NCI-H69 (cell line): ENCODE measurements at regions not wholly inside any gene's neighbourhood (a gene's known extent, or its start where the extent isn't known, plus 50 kb on each side); places are given as distances from the start of the nearest gene placed in this dataset.

Source experiments
- DNase-seq: peaks from one replicate; lab custom pipeline; 2025; lab: John Stamatoyannopoulos, UW

- DNase-seq: no peak
Measured at GRCh38 chr5:68452286-68452685, 236.7 kb downstream of the PIK3R1 start.

- no peak for DNase-seq
Measured at GRCh38 chr5:68454172-68454571, 238.6 kb downstream of the PIK3R1 start.

GRCh38 chr5:68454766-68455165 lies 239.2 kb downstream of the PIK3R1 start:
- DNase-seq: no peak

DNA sequence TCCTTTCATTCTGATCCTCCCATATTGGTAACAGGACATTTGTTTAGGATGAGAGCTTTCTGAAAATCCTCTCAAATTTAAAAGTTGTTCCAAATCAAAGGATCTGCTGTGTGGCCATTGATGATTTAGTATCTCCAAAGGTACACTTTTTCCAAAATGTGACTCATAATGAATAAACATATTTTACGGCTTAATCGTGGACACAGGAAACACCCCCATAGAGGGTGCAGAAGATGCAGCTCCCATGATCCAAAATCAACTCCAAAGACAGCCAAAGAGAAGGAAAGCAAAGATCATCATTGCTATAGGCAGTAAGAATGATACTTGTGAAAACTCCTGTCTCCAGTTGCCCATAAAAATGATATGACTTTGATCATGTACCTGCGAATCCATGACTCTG lies 239.7 kb downstream of the PIK3R1 start:
- no peak for DNase-seq

GRCh38 chr5:68456756-68457217 lies 241.2 kb downstream of the PIK3R1 start:
- peak; percentile 75 for DNase-seq

- no peak for DNase-seq
Measured at GRCh38 chr5:68457285-68457684, 241.7 kb downstream of the PIK3R1 start.

- no peak for DNase-seq
Measured at GRCh38 chr5:68458416-68459021, 243.0 kb downstream of the PIK3R1 start.

- peak; percentile 50 for DNase-seq
Measured at GRCh38 chr5:68459093-68459809, 243.7 kb downstream of the PIK3R1 start.

DNA sequence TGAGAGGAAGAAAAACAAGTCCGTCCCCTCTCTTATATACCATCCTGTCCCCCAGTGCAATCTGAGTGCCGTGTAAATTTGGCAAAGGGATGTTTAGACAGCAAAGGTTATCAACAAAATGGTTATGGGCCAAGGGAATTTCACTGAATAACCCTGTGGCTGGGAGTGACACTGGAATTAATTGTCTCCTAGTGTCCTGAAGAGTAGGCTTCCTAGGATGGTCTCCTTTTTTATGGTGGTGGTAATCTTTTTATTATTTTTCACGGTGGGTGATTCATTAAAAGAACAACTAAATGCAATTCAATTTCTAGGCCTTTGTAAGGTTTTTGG lies 244.2 kb downstream of the PIK3R1 start:
- no peak for DNase-seq

DNA sequence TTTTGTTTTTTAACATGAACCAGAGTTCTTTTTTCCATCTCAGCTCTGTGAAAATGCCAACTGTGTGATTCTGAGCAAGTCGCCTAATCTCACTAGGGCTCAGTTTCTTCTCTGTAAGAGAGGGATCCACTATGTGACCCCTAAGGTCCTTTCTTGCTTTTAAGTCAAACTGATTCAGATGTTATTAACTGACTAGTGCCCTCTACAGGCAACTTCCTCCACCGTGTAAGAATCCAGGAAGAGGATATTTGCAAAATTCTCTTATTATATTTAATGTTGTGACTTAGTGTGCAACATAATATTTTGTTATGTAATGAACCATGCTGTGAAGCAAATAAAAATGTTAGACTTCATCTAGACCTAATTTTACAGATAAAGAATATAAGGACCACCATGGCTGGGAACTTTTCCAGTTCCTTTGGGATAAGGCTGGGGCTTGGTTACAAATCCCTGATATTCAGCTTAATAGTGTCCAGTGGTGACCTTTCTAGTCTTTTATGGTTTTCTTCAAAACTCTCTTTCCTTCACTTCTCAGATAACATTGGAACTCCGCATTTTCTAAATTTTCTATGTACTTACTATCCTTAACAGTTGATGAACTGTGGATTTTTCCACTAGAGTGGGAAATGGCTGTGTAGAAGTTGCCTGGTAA lies 244.7 kb downstream of the PIK3R1 start:
- DNase-seq: peak; percentile 75

DNA sequence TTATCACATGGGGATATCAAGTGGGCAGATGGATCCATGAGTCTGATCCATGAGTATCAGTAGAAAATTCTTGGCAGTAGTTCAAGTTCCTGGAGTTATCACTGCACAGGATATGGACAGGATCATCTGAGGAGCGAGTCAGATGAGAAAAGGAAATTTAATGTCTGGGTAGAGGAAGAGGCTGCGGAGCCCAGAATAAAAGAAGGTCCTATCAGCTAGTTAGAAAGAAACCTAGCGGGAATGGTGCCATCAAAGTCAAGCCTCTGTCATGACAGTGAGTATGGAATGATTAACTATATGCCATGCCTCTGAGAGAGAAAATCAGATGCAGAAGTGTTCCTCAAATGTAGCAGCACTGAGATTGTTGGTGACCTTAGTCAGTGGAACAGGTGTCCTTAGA lies 248.1 kb downstream of the PIK3R1 start:
- no peak for DNase-seq

DNA sequence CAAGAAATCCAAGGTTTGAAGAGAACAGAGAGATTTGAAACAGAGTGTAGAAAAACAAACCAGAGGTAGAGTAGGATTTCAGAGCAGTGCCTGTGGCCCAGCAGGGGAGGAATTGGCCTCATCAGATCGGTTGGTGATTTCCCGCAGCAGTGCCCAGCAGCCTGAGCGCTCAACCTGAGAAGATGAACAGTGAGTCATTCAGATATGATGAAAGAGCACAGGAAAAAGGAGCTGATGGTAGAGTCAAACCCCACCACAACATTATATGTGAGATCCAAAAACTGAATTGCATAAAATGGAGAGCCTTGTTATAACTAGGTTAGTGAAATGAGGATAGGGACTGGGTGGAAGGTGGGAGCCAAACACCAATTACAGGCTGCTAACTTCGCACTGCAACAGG lies 248.9 kb downstream of the PIK3R1 start:
- no peak for DNase-seq

- DNase-seq: no peak
Measured at GRCh38 chr5:68465133-68465532, 249.6 kb downstream of the PIK3R1 start.

- DNase-seq: no peak
Measured at GRCh38 chr5:68465934-68466551, 250.5 kb downstream of the PIK3R1 start.

DNA sequence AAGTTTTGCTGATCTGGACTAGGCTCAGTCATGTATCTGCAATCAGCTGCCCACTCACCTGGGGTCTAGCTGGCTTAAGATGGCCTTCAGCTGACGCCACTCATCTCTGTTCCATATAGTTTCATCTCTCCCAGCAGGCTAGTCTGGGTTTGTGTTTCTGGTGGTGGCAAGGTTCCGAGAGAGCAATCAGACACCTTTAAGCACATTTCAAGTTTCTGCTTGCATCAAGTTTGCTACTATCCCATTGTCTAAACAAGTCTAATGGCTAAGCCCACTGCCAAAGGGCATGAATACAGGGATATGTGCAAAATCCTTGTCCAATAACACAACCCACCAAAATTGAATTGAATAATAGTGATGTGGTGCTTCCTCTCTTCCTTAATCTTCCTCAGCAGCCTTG lies 251.7 kb downstream of the PIK3R1 start:
- no peak for DNase-seq

- no peak for DNase-seq
Measured at GRCh38 chr5:68467794-68468193, 252.2 kb downstream of the PIK3R1 start.

DNA sequence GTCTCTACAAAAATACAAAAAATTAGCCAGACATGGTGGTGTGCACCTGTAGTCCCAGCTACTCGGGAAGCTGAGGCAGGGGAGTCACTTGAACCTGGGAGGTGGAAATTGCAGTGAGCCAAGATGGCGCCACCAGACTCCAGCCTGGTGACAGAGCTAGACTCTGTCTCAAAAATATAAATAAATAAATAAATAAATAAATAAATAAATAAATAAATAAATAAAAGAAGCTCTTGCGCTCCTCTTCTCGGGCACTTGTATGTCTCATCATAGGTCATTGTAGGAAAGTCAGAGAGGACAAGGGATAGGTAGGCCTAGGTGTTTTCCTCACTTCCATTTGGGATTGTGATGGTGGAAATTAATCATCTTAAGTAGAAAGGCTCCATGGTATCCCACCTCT lies 252.8 kb downstream of the PIK3R1 start:
- DNase-seq: no peak

DNA sequence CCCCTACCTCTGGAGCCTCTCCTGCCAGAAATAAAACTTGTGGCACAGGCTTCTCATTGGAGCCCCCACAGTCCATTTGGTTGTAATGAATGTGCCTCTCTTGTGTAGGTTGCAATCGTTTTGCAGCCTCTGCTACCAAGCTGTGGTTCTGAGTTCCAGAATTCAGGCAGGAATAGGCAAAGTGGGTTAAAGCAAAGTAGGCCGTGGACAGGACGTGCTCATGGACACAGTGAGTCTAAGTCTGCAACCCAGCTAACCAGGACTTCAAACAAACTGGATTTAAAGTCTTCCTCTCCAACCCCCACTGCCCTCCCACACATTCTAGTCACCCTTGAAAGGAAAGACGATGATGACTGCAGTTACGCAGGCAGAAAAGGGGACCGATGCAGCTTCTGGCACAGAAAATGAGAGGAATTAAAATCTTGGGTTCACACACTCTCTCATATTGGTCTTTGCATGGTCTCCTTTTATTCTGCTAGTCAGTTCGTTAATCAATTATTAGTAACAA lies 260.0 kb downstream of the PIK3R1 start:
- no peak for DNase-seq

GRCh38 chr5:68476854-68477253 lies 261.3 kb downstream of the PIK3R1 start:
- no peak for DNase-seq

- DNase-seq: peak; percentile 88
Measured at GRCh38 chr5:68478301-68479095, 262.9 kb downstream of the PIK3R1 start.

DNA sequence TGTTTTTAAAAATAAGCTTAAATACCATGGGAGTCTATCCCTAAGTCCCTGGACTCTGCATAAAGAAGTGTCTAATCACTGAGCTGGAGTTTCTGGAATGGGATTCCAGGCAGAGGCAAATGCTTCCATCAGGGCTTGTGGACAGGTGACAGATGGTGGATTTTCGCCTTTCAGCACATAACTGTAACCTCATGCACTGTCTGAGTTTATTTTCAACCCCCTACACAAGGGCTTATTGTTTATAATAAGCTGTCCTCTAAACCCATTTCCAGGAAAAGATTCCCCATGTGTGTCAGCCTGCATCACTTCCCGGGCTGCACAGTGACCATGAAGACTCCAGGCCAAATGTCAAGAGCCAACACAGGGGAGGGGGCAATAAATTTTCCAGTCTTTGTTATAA lies 264.0 kb downstream of the PIK3R1 start:
- DNase-seq: peak; percentile 84

GRCh38 chr5:68480335-68480940 lies 264.9 kb downstream of the PIK3R1 start:
- no peak for DNase-seq
